SK-MEL-5 (cell line): ENCODE measurements at regions not wholly inside any gene's neighbourhood (a gene's known extent, or its start where the extent isn't known, plus 50 kb on each side); places are given as distances from the start of the nearest gene placed in this dataset.

Experiments used
- DNase-seq: peaks from one replicate; pipeline ENCODE4 v3.0.0-alpha.2; 2016; ENCODE audit warnings: low read depth, low spot score
- in situ Hi-C: cut with HindIII; loops from 2 replicates; pipeline ENCODE4 v1.10.0; 2016; ENCODE audit warnings: low sequenced_read_pairs, high pct_unique_total_duplicates, low pct_unique_long_range_greater_than_20kb

GRCh38 chr4:114488301-114488982 is 110.2 kb upstream of the UGT8 start:
- in situ Hi-C loops, result no loop called here
- DNase-seq, result no peak

GRCh38 chr4:114494246-114494803 is 104.3 kb upstream of the UGT8 start:
- in situ Hi-C loops, result no loop called here
- DNase-seq, result peak; percentile 16

GRCh38 chr4:114495471-114495928 is 103.1 kb upstream of the UGT8 start:
- DNase-seq, result no peak
- in situ Hi-C loops, result no loop called here

GRCh38 chr4:114497116-114497515 is 101.5 kb upstream of the UGT8 start:
- DNase-seq, result peak; percentile 67
- in situ Hi-C loops, result no loop called here

- in situ Hi-C loops, result no loop called here
- DNase-seq, result peak; percentile 25
These were observed 89.3 kb upstream of the UGT8 start for GRCh38 chr4:114509340-114509739.

- in situ Hi-C loops, result no loop called here
- no peak for DNase-seq
These were observed 85.9 kb upstream of the UGT8 start for GRCh38 chr4:114512595-114513295.

- DNase-seq, result no peak
- in situ Hi-C loops, result no loop called here
These were observed 79.2 kb upstream of the UGT8 start for GRCh38 chr4:114519368-114519767.

- in situ Hi-C loops, result no loop called here
- no peak for DNase-seq
These were observed 71.4 kb upstream of the UGT8 start for GRCh38 chr4:114527170-114527569.

GRCh38 chr4:114527637-114528036 is 71.0 kb upstream of the UGT8 start:
- DNase-seq, result no peak
- in situ Hi-C loops, result no loop called here

- DNase-seq, result peak; percentile 96
- in situ Hi-C loops, result no loop called here
These were observed 62.9 kb upstream of the UGT8 start for GRCh38 chr4:114535725-114536124.

- no peak for DNase-seq
- in situ Hi-C loops, result no loop called here
These were observed 61.3 kb upstream of the UGT8 start for GRCh38 chr4:114537352-114537751.

GRCh38 chr4:114538012-114538617 is 60.5 kb upstream of the UGT8 start:
- no peak for DNase-seq
- in situ Hi-C loops, result no loop called here

- DNase-seq, result no peak
- in situ Hi-C loops, result no loop called here
These were observed 58.6 kb upstream of the UGT8 start for GRCh38 chr4:114539985-114540384.

GRCh38 chr4:114547340-114548134 is 51.1 kb upstream of the UGT8 start:
- in situ Hi-C loops, result no loop called here
- DNase-seq, result no peak
